ENCODE measurements at regions not wholly inside any gene's neighbourhood (a gene's known extent, or its start where the extent isn't known, plus 50 kb on each side); places are given as distances from the start of the nearest gene placed in this dataset.
A peak's percentile ranks its signal among the peaks of the same experiment; 100 is the strongest.

GRCh38 chr12:92995258-92995903, 66.3 kb upstream of the EEA1 start:
- no peak overlapping the region for H3K27ac ChIP-seq
- no peak for TF ChIP-seq CTCF (conservative IDR thresholded peaks at IDR 0.05)

- TF ChIP-seq CTCF (conservative IDR thresholded peaks at IDR 0.05) = no peak
- H3K27ac ChIP-seq = no peak overlapping the region
These were observed 70.9 kb upstream of the EEA1 start for GRCh38 chr12:93000026-93000425.

- peak overlapping the region; percentile 19; the same call in 1 of the 2 replicates for H3K27ac ChIP-seq
- no peak for TF ChIP-seq CTCF (conservative IDR thresholded peaks at IDR 0.05)
These were observed 72.3 kb upstream of the EEA1 start for GRCh38 chr12:93001407-93001806.

GRCh38 chr12:93002293-93003054, 73.4 kb upstream of the EEA1 start:
- TF ChIP-seq CTCF (conservative IDR thresholded peaks at IDR 0.05) = no peak
- peak overlapping the region; percentile 19; the same call in 1 of the 2 replicates for H3K27ac ChIP-seq

GRCh38 chr12:93003531-93004239, 74.6 kb upstream of the EEA1 start:
- no peak for TF ChIP-seq CTCF (conservative IDR thresholded peaks at IDR 0.05)
- H3K27ac ChIP-seq = no peak overlapping the region

- H3K27ac ChIP-seq = no peak overlapping the region
- no peak for TF ChIP-seq CTCF (conservative IDR thresholded peaks at IDR 0.05)
These were observed 76.9 kb upstream of the EEA1 start for GRCh38 chr12:93005928-93006392.

All from VCaP (cell line).